IPS-NIHi11 (cell line): ENCODE measurements at regions not wholly inside any gene's neighbourhood (a gene's known extent, or its start where the extent isn't known, plus 50 kb on each side); places are given as distances from the start of the nearest gene placed in this dataset.

Experiments used
- DNase-seq: peaks from one replicate; pipeline ENCODE4 v3.0.0; 2012; ENCODE audit warnings: mixed read lengths, low spot score

DNA sequence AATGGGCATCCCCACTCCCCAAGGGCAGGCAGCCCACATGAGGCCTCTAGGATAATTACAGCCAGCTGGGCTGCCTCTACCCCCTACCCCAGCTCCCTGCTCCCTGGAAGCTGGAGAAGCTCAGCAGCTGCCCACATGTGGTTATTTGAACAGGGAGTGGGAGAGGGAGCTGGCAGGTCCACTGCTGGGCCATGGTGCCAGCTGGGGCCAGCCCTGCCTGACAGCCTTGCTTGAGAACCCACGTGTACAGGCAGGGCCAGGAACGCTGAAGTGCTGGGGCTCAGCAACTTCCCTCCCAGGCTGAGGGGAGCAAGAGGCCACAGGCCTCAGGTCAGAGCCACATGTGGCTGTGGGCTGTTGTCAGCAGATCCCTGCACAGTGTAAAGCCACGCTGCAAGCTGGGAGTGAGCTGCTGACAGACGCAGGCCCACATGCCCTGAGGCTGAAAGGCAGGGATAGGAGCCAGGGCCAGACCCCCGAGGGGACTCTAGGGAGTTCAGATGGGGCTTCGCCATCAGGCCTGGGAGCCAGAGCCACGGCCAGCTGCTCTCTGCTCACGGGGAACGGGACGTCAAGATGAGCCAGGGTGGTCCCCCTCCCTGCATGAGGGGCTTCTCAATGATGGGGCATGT, 129.0 kb downstream of the SYF2 start:
- DNase-seq, result no peak

DNA sequence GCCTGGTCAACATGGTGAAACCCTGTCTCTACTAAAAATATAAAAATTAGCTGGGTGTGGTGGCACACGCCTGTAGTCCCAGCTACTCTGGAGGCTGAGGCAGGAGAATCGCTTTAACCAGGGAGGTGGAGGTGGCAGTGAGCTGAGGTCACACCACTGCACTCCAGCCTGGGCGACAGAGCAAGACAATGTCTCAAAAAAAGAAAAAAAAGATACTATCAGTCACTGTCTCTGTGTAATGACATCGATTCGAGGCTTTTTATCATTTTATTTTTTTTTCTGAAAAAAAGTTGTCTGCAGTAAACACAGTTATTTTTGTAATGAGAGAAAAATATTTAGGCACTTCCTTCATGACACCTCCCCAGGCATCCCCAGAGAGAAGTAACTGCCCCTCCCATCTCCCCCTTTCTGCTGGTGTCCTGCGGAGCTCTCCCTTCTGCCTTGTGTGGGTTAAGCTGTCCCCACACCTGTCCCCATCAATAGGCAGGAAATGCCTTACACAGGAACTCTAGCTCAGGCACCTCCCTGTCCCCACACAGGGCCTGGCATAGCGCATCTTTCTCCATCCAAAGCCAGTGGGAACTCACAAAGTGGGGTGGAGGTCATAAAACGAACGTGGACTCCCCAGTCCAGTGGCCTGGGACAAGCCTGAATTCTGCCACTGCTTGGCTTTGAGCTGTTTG, 132.0 kb downstream of the SYF2 start:
- no peak for DNase-seq

DNA sequence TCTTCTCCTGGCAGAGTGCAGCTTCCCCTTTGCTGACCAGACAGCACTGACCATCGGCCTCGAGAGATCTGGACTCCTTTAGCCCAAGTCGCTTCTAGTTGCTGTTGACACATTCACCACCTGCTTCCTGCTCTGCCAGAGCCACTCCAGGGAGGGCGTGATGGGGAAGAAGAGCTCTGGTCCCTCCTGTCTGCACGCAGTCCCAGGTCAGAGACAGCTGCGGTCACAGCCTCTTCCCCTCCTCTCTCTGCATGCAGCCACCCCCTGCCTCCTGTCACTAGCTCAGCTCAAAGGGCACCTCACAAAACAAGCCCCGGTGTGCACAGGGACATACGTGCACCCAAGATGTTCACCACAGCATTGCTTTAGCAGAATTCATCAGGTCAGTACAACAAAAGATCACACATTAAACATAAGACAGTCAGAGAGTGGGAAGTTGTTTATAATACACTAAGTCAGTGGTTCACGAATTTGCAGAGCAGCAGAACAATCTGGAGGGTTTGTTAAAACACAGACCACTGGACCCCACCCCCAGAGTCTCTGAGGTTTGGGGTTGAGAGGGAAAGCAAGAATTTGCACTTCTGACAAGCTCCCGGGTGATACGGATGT, 132.9 kb downstream of the SYF2 start:
- DNase-seq, result no peak

DNA sequence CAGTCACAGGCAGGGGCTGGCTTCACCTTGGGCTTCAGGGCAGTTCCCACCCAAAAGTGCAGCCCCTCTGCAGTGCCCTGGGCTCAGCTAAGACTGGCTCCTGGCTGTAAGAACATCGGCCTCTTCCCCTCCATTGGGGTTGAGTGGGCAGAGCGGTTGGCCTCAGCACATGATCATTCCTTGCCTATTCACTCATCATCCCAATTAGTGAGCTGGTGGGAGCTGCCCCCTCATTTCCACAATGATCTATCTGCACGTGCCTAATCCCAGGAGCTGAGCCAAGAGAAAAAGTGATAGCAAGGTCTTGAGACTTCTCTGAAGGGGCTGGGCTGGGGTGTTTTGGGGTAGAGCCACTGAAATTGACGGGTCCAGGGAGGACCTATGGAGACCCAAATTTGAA, 133.6 kb downstream of the SYF2 start:
- DNase-seq, result no peak

DNA sequence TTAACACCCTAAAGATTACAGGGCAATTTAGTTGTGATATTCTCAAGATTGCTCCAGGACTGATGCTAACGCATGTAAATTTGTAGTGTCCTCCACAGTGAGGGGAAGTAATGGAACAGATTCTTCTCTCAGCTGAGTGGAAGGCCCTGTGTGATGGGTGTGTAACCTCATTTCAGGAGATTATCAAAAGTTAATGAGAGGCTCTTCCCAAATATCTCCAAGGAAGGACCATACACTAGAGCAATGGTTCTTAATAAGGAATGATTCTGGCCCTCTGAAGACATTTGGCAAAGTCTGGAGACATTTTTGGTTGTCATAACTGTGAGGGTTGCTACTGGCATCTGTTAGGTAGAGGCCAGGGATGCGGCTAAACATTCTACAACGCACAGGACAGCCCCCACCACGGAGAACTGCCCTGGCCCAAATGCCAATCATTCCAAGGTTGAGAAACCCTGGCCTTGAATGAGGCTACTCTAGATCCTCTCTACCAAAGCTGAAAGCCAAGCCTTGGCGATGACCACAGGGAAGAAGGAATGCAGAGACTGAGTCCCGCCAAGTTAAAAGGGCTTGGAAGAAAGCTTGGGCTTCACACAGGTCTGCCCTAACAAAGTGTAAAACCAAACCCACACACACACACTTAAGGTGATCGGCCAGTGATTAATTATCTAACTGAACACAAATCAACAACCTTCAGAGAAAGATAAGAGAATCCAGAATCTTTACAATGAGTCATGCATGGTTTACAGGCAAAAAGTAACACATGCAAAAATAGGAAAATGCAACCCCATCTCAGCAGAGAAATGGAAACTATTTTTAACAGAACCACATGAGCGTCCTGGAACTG, 135.8 kb downstream of the SYF2 start:
- no peak for DNase-seq

DNA sequence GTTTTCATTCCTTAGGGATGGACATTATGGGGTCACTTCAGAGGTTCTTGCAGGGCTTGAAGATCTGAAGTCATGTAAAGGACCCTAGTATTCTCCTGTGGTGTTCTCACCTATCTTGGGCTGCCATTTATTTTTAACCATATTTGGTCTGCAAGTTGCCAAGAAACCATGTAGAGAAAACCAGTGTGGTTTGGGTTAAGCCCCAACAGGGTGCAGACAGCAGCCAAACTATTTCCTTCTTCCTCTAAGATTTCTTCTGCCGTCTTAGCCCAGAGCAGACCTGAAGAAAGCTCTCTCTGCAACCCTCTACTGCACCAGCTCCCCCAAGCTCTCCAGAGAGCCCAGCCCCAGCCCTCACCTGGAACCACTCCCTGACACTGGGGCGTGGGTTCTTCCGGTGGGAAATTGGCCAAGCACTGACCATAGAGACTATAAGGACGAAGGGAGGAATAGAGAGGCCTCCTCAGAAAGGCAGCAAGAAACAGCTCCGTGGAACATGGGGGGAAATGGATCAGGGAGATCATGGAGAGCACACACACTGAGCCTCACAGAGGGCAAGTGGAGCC, 136.6 kb downstream of the SYF2 start:
- no peak for DNase-seq

DNA sequence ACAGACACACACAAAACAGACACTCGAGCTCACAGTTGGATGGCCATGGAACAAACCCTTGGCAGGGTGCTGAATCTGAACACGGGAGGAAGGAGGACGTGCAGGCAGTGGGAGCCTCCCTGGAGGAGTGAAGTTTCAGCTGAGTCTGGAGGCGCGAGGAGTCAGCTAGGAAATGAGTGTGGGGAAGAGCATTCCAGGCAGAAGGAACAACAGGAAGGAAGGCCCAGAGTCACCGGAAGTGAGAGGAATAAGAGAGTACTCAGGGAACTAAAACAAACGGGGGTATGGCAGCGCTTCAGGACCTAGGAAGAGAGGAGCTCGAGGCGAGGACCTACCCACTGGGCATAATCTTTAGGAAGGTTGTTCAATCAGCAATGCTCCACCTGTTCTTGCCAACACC, 137.3 kb downstream of the SYF2 start:
- no peak for DNase-seq

DNA sequence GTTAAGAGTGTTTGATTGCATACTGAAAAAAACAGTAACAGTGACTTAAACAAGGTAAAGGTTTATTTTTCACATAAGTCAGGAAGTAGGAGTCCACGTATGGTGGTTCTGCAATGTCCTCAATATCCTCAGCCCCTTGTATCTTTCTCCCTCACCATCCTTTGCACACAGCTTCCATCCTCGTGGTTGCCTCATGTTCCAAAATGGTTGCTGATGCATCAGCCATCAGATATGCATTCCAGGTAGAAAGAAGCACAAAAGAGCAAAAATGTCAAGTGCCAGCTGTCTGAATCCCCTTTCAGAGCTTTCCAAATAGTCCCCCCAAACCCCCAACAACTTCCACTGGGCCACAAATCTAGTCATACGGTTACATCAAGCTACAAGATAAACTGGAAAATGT, 138.1 kb downstream of the SYF2 start:
- DNase-seq, result no peak

DNA sequence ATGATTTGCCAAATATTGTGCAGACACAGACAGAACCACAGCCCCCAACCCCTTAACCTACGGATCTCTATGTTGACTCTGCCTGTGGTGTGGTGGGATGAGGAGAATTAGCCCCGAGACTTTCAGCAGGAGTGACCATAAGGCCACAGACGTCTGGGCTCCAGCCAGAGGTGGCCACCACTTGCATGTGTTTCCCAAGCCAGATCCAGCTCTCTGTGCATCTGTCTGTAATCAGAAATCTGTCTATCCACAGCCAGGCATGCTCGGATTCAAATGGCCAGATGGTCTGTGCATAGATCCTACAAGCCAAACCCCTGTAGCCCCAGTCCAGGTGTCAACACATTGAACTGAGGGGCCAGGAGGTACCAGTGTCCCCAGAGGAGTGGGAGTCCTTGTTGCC, 140.6 kb downstream of the SYF2 start:
- no peak for DNase-seq

DNA sequence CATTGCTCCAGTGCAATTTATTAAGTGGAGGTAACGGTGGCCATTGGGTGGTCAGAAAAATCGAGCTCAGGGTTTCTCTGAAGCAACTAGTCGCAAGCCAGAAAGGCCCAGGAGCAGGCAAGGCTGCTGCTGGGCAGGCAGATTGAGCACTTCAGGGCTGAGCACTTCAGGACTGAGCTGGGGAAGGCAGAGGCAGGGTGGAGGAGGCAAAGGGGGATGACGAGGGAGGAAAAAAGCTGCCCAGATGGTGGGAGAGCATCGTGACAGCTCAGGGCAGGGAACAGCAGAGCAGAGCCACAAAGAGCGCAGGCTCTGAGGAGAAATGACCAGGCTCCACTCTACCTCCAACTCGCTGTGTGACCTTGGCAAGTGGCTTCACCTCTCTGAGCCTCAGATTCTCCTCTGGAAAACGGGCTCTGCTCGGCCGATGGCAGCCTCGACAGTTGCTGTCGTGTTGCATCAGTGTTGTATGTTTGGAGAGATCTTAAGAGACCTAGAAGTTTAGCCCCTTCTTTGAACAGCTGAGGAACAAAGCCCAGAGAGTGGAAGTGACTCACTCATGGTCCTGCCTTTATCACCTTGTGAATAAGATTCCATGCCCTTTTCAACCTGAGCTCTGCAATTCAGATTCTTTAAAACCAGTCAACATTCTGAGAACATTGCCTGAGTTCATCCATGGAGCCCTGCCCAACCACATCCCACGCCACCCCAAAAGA, 141.4 kb downstream of the SYF2 start:
- DNase-seq, result no peak

DNA sequence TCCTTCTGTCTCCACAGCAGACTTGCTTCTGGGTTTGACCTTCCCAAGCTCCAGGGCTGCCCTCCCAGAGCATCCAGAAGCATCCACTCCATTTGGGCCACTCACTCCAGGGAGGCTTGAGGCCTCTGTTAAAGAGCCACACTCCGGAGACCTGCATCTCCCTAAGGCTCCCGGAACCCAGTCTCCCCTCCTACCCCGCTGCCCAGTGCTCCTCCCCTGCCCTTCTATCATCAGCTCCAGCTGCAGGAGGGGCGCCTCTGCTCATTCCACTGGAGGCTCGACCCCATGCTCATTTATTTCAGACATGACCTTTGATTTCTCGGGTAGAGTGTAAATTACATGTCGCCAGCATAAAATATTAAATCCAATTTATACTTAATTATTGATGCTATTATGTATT, 142.5 kb downstream of the SYF2 start:
- no peak for DNase-seq

DNA sequence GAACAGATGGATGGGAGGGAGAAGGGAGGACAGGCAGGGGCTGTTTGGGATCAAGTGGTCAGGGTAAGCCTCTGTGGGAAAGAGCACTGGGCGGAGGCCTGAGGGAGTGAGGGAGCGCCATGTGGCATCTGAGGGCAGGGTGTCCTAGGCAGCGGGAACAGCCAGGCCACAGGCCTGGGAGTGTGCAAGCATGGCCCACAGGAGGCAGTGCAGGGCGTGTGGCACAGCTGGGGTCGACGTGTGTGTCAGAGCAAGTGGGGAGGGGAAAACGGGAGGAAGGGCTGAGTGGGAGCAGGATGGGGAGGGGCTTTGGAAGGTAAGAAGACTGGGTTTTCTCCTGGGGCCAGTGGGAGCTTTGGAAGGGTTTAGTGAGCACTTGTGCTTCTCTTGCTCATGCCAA, 143.4 kb downstream of the SYF2 start:
- DNase-seq, result peak; percentile 51

DNA sequence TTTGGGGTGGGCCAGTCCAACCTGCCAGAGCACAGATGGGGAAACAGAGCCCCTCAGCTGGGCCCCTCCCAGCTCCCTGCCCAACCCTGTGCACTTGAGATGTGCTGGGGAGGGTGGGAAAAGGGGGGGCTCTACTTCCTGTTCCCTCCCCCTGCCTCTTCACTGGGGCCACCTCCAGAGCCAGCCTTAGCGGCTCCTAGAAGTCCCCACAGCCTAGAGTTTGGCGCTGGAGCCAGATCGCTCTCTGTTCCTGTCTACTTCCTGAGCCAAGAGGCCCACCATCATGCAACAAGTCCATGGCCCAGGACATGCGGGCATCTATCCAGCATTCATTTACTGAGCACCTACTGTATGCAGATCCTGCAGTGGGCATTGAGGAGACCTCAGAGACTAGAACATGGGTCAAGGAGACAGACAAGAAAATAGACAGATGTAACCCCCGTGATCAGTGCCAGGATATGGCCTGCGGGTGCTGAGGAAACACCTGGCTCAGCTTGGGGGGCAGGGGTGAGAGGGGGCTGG, 144.1 kb downstream of the SYF2 start:
- no peak for DNase-seq

DNA sequence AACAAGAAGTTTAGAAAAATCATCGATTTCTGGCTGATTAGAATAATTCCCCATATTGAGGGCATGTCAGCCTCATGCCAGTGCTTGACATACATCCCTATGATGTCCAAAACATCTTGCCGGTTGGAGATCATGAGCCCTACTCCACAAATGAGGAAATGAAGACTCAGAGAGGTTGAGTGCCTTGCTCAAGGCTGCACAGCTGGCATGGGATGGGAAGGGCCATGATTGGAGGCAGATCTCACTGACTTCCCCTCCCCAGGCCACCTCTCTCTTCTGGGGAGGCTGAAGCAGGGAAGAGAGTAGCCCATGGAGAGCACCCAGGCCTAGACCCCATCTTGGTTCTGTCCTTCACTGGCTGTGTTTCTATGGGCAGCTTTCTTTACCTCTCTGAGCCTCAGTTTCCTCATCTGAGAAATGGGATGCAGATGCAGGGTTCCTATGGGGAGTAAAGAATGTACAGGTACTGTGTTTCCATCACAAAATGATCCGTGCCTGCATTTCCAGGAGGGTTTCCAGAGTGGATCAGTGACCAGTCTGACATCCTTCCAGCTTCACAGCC, 145.7 kb downstream of the SYF2 start:
- DNase-seq, result no peak

DNA sequence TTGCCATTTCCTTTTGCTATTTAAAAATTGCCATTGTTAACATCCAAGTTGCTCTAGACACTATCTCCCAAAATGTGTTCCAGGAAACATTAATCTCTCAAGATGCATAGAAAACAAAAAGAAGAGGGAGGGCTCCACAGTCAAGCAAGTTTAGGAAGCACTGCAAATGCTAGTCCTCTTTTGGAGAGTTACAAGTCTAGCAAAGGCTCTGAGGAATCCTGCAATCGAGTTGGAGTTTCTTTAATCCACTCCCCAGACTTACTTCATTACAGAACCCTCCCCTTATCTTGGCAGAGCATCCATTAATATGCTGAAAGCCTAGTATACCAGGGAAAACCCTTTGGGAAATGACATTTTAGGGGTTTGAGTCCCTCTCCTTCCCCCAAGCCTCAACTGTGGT, 147.9 kb downstream of the SYF2 start:
- no peak for DNase-seq

DNA sequence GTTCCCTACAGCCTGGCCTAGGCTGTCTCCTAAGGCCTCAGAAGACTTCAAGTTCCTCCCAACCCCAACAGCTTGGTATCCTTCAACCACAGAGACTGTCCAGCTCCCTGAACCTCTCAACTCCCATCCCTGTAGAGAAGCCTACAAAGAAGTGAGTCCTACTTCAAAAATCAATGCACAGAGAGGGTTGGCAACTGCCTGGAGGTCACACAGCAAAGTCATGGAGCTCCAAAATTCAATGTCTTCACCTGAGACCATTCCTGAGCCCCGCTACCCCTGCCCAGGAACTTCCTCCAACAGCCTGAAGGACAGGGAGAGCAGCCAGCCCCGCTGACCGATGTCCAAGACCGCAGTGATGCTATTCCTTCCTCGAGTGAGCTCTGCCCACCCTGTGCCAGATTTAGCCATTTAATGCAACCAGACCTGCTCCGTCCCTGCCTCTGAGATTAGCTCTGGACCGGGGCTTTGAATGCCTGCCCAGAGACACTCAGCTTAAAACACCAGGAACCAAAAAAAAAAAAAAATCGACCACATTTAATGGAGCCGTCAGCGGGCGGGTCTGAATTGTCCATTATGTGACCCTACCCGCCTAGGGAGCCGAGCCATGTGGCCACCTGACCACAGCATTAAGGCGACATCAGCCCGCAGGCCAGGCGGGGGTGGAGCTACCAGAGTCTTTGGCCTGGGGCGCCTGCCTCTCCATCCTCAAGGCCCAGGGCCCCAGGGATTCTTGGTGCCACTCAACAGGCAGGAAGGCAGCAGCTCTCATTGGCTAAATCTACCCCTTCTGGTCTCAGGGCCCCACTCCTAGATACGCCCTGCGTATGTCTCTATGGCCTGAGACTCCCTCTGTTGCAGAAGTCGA, 148.6 kb downstream of the SYF2 start:
- peak; percentile 43 for DNase-seq

DNA sequence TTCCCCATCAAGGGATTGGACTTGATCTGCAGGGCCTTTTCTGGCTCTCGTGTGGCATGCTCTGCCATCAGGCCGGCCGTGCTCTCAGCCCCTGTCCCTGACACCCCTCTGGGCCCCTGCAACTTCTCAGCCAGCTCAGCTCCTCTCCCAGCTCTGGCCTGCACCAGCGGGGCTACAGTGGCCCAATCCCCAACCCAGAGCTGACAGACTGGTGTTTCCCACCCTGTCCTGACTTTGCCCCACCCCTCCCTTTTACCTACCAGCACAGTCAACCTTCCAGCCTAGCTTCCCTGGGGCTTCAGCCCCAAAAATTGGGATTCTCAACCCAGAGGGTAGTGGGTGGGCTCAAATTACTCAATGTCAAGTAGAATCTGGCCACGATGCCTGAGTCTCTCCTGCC, 149.3 kb downstream of the SYF2 start:
- DNase-seq, result no peak

DNA sequence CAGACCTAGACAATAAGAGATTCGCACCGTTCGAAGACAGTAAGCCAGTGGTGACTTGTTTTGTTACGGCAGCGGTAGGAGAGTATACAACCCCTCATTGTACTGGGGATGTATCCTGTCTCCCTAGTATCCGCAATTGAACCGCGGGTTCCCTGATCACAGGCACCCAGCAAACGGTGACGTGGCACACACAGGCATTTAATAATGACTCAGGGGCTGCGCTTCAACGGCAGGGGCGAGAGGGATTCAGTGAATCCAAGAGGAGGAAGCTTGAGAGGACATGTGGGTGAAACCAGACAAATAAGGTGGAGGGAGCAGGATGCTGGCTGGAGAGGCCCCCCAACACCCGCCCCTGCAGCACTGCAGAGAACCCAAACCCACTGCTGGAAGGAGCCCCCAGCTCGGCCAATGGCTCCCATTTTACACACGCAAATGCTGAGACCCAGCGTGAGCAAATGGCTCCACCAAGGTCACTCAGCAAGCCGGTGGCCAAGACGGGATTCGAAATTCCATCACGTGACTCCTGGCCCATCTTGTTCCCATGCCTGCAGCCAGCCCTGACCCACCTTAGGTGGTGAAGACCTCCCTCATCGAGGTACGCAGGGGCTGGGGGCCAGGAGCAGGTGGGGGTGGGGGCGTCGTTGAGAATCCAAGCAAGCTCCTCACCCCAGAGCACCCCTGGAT, 149.9 kb downstream of the SYF2 start:
- no peak for DNase-seq

DNA sequence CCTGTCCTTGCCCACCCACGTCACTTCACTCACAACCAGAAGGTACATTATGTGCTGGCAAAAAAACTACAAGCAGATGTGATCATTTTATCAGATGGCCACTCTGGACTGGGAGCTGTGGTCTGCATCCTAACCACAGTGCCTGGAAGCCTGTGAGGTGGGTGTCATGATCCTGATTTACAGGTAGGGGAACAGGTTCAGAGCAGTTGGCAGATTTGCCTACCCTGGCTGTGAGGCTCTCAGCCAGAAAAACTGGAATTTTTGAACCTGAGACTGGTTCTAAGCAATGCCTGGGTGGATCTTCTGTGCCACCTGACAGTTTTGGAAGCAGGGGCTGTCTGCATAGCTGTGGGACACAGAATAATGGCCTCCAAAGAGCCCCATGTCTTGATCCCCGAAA, 150.8 kb downstream of the SYF2 start:
- DNase-seq, result no peak
